Left lung (tissue), 4 donors: ENCODE measurements at regions not wholly inside any gene's neighbourhood (a gene's known extent, or its start where the extent isn't known, plus 50 kb on each side); places are given as distances from the start of the nearest gene placed in this dataset.
"Not testable (repeated sequence)": the region's sequence is repeated elsewhere in the genome, so short reads cannot be mapped to it uniquely, and the experiment has no call there.

ENCODE experiments used
- ATAC-seq: fragments of 200-7000 bp; cut with Tn5 transposase; one replicate; pipeline ENCODE4 v1.9.1; 2020; ENCODE audit warnings: moderate library complexity
- DNase-seq, 4 donors: peaks; one replicate each; pipeline ENCODE4 v3.0.0-alpha.2; 2013 to 2020
- H3K27ac ChIP-seq, 2 donors: fragments of 200-600 bp; sonication (generic) in 1 of 2; one replicate each; pipeline versions ENCODE4 v1.5.0 to v1.8.0; 2020 to 2021
- H3K27me3 ChIP-seq, 2 donors: fragments of 200-600 bp; sonication (generic) in 1 of 2; one replicate each; pipeline versions ENCODE4 v1.5.0 to v1.8.0; 2020 to 2021
- H3K36me3 ChIP-seq, 2 donors: fragments of 200-600 bp; sonication (generic) in 1 of 2; one replicate each; pipeline versions ENCODE4 v1.5.0 to v1.8.0; 2020 to 2021
- H3K4me1 ChIP-seq, 2 donors: fragments of 200-600 bp; one replicate each; pipeline ENCODE4 v1.8.0; 2021
- H3K4me3 ChIP-seq, 2 donors: fragments of 200-600 bp; sonication (generic) in 1 of 2; one replicate each; pipeline versions ENCODE4 v1.5.0 to v1.8.0; 2020 to 2021; ENCODE audit warnings: mild to moderate bottlenecking in 1 of 2
- H3K9me3 ChIP-seq, 2 donors: fragments of 200-600 bp; sonication (generic) in 1 of 2; one replicate each; pipeline versions ENCODE4 v1.5.0 to v1.8.0; 2020 to 2021
- CTCF ChIP-seq, 2 donors: fragments of 200-600 bp; sonication (generic) in 1 of 2; IDR thresholded peaks; one replicate each; pipeline versions ENCODE4 v1.5.0 to v1.8.0; 2021; ENCODE audit warnings: antibody characterized with exemption in 2 of 2
- intact Hi-C, 2 donors: fragments of 100-400 bp; cut with DNase I; formaldehyde crosslinking; loops; one replicate each; pipeline versions ENCODE4 v1.11.2 to v1.14.2; 2022
- donor health status: DM: no; HTN: yes; CAD: no.
- donor health status: DM: no; HTN: no; CAD: no.

DNA sequence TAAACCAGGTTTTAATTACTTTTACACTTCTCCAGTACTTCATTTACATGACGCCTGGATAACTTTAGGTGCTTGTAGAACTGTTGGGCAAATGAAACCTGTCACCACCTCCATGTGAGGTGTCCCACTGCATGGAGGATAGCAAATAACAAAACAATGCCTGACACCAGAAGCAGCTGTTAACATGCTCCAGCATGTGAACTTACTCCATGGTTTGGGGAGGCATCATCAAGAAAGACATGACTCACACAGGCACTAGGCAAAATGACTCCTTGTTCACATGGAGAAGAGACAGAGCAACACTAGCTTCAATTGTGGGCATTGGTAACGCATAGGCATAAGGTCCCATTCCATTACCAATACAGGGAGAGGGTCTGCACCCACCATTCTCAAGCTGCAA is 198.1 kb upstream of the F9 start:
- H3K27ac ChIP-seq = no peak overlapping the region
- no peaks in the 10 kb centered on the region for H3K4me1 ChIP-seq
- no peak for ATAC-seq
- no peak for TF ChIP-seq CTCF (IDR thresholded peaks at IDR 0.05)
- H3K9me3 ChIP-seq = no peaks in the 10 kb centered on the region
- DNase-seq = no peak
- H3K4me3 ChIP-seq = no peak overlapping the region
- H3K27me3 ChIP-seq = no peaks in the 10 kb centered on the region
- intact Hi-C loops = no loop called here
- H3K36me3 ChIP-seq = no peaks in the 10 kb centered on the region

GRCh38 chrX:139327355-139327754 is 203.2 kb upstream of the F9 start:
- no peaks in the 10 kb centered on the region for H3K27me3 ChIP-seq
- DNase-seq (no peak), ATAC-seq (no peak)
- no peaks in the 10 kb centered on the region for H3K9me3 ChIP-seq
- TF ChIP-seq CTCF (IDR thresholded peaks at IDR 0.05) = no peak
- no peaks in the 10 kb centered on the region for H3K36me3 ChIP-seq
- H3K4me1 ChIP-seq = no peaks in the 10 kb centered on the region
- H3K27ac ChIP-seq = no peak overlapping the region
- H3K4me3 ChIP-seq = no peak overlapping the region
- intact Hi-C loops = no loop called here

DNA sequence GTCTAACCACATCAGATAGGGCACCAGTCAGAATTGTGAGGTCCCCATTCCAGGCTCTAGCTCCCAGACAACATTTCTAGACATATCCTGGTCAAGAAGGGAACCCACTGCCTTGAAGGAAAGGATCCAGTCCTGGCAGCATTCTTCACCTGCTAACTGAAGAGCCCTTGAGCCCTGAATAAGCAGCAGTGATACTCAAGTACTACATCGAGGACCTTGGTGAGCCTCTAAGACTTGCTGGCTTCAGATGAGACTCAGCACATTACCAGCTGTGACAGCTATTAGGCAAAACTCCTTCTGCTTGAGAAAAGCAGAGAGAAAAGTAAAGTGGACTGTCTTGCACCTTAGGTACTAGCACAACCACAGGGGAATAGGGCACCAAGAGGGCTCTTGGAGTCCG is 205.8 kb upstream of the F9 start:
- no peak overlapping the region for H3K4me3 ChIP-seq
- H3K27me3 ChIP-seq = no peaks in the 10 kb centered on the region
- H3K9me3 ChIP-seq = no peaks in the 10 kb centered on the region
- H3K27ac ChIP-seq = no peak overlapping the region
- no peaks in the 10 kb centered on the region for H3K4me1 ChIP-seq
- intact Hi-C loops = no loop called here
- no peaks in the 10 kb centered on the region for H3K36me3 ChIP-seq
- ATAC-seq (peak; percentile 79), DNase-seq (no peak)
- TF ChIP-seq CTCF (IDR thresholded peaks at IDR 0.05) = no peak

- H3K27ac ChIP-seq, H3K9me3 ChIP-seq, intact Hi-C loops, H3K36me3 ChIP-seq, H3K4me1 ChIP-seq, H3K4me3 ChIP-seq, H3K27me3 ChIP-seq, ATAC-seq: not testable (repeated sequence)
- DNase-seq = peak in 1 of 4 donors; percentile 27
These were observed 209.7 kb upstream of the F9 start for GRCh38 chrX:139320661-139321354.

- H3K4me3 ChIP-seq, ATAC-seq, H3K36me3 ChIP-seq, H3K27me3 ChIP-seq, DNase-seq, H3K27ac ChIP-seq, intact Hi-C loops, H3K4me1 ChIP-seq: not testable (repeated sequence)
- H3K9me3 ChIP-seq = peaks cover 0 to 19% of the 10 kb centered on the region in 2 donors
These were observed 223.9 kb upstream of the F9 start for GRCh38 chrX:139306675-139307074.

DNA sequence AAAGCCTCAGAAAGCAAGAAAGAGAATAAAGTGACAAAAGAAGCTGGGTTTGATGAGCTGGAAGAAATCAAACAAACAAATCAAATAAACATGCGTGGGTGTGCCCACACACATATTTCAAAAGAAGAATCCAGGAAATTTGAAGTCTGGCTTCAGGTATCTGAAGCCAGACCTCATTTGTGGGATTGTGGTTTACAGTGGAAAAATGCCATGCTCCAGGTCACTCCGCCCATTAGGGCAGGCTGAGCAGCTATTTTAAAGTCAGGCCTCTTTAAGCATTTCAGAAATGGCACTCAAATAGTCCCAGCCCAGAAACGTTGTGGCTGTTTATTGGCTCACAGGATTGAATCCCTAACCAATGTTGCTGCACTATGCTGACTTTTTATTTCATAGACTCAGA is 226.1 kb upstream of the F9 start:
- ATAC-seq (no peak), DNase-seq (no peak)
- no peak overlapping the region for H3K4me3 ChIP-seq
- H3K4me1 ChIP-seq = no peaks in the 10 kb centered on the region
- intact Hi-C loops = no loop called here
- H3K27me3 ChIP-seq = no peaks in the 10 kb centered on the region
- H3K27ac ChIP-seq = no peak overlapping the region
- H3K36me3 ChIP-seq = no peaks in the 10 kb centered on the region
- no peak for TF ChIP-seq CTCF (IDR thresholded peaks at IDR 0.05)
- peaks cover 0 to 19% of the 10 kb centered on the region in 2 donors for H3K9me3 ChIP-seq
